ENCODE measurements at regions not wholly inside any gene's neighbourhood (a gene's known extent, or its start where the extent isn't known, plus 50 kb on each side); places are given as distances from the start of the nearest gene placed in this dataset.

- no peaks in the 10 kb centered on the region for H3K36me3 Mint-ChIP-seq
- H3K9me3 Mint-ChIP-seq: no peaks in the 10 kb centered on the region
- DNase-seq (ENCODE audit: extremely low spot score, unreplicated experiment): no peak
- H3K4me1 Mint-ChIP-seq (ENCODE audit: unreplicated experiment): no peaks in the 10 kb centered on the region
- TF ChIP-seq CTCF (conservative IDR thresholded peaks at IDR 0.05): no peak
- no peak overlapping the region for H3K4me3 Mint-ChIP-seq
- H3K27me3 Mint-ChIP-seq: no peaks in the 10 kb centered on the region
- H3K27ac Mint-ChIP-seq: no peak overlapping the region
These were observed 62.2 kb upstream of the ACSL1 start for GRCh38 chr4:184887947-184888346.

- Mint-ChIP-seq H3K4me1 (ENCODE audit: unreplicated experiment) (no peaks in the 10 kb centered on the region), H3K27ac (no peak overlapping the region), H3K9me3 (peaks cover 4% of the 10 kb centered on the region), H3K27me3 (peaks cover 5% of the 10 kb centered on the region), H3K36me3 (no peaks in the 10 kb centered on the region), H3K4me3 (no peak overlapping the region)
- no peak for DNase-seq (ENCODE audit: extremely low spot score, unreplicated experiment)
- no peak for TF ChIP-seq CTCF (conservative IDR thresholded peaks at IDR 0.05)
These were observed 64.0 kb upstream of the ACSL1 start for GRCh38 chr4:184889666-184890335.

GRCh38 chr4:184890499-184890898 lies 64.7 kb upstream of the ACSL1 start:
- peaks cover 5% of the 10 kb centered on the region for H3K27me3 Mint-ChIP-seq

GRCh38 chr4:184891816-184892397 lies 66.1 kb upstream of the ACSL1 start:
- no peaks in the 10 kb centered on the region for H3K4me1 Mint-ChIP-seq (ENCODE audit: unreplicated experiment)
- H3K4me3 Mint-ChIP-seq: no peak overlapping the region
- H3K27ac Mint-ChIP-seq: no peak overlapping the region
- TF ChIP-seq CTCF (conservative IDR thresholded peaks at IDR 0.05): no peak
- H3K9me3 Mint-ChIP-seq: peaks cover 4% of the 10 kb centered on the region
- no peaks in the 10 kb centered on the region for H3K36me3 Mint-ChIP-seq
- H3K27me3 Mint-ChIP-seq: peaks cover 5% of the 10 kb centered on the region
- no peak for DNase-seq (ENCODE audit: extremely low spot score, unreplicated experiment)

More at GRCh38 chr4:184890499-184890898, 64.7 kb upstream of the ACSL1 start:
- Mint-ChIP-seq H3K36me3 (no peaks in the 10 kb centered on the region), H3K4me3 (no peak overlapping the region), H3K27ac (no peak overlapping the region), H3K9me3 (peaks cover 4% of the 10 kb centered on the region), H3K4me1 (ENCODE audit: unreplicated experiment) (no peaks in the 10 kb centered on the region)
- no peak for TF ChIP-seq CTCF (conservative IDR thresholded peaks at IDR 0.05)
- no peak for DNase-seq (ENCODE audit: extremely low spot score, unreplicated experiment)

GRCh38 chr4:184892999-184893398 lies 67.2 kb upstream of the ACSL1 start:
- Mint-ChIP-seq H3K27ac (no peak overlapping the region), H3K9me3 (peaks cover 4% of the 10 kb centered on the region), H3K4me3 (no peak overlapping the region), H3K36me3 (no peaks in the 10 kb centered on the region), H3K27me3 (peaks cover 7% of the 10 kb centered on the region), H3K4me1 (ENCODE audit: unreplicated experiment) (peaks cover under 1% of the 10 kb centered on the region)
- DNase-seq (ENCODE audit: extremely low spot score, unreplicated experiment): no peak
- TF ChIP-seq CTCF (conservative IDR thresholded peaks at IDR 0.05): no peak

Measured in type B pancreatic cell (in vitro differentiated cells).